ENCODE measurements at regions not wholly inside any gene's neighbourhood (a gene's known extent, or its start where the extent isn't known, plus 50 kb on each side); places are given as distances from the start of the nearest gene placed in this dataset.

DNA sequence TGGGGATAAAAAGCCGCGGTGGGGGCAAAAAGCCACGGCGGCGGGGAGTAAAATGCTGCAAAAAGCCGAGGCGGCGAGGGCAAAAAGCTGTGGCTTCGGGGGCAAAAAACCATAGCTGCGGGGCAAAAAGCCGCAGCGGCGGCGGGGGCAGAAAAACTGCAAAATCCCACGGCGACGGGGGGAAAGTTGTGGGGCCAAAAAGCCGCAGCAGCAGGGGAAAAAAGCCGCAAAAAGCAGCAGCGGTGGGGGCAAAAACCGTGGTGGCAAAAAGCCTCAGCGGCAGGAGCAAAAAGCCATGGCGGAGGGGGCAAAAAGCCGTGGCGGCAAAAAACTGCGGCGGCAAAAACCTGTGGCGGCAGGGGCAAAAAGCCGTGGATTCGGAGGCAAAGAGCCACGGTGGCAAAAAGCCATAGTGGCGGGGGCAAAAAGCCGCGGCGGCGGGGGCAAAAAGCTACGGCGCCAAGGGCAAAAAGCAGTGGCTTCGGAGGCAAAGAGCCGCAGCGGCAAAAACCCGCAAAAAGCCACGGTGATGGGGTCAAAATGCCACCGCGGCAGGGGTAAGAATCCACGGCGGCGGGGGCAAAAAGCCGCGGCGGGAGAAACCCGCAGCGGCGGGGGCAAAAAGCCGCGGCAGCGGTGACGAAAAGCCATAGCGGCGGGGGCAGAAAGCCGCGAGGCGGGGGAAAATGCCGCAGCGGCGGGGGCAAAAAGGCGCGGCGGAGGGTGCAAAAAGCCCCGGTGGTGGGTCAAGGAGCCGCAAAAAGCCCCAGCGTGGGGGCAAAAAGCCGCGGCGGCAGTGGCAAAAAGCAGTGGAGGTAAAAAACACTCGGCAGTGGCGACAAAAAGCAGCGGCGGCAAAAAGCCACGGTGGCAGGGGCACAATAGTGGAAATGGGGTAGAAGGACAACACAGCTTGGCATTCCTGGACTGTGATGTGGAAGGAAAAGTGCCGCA is 192.8 kb downstream of the SHCBP1 start:
- no peak for ATAC-seq (ENCODE audit: insufficient read depth, low FRiP score)

GRCh38 chr16:46427340-46428107 is 193.7 kb downstream of the SHCBP1 start:
- Histone ChIP-seq H3K36me3 (ENCODE audit: control insufficient read depth in 4 of 4, insufficient read depth in 4 of 4, low read length in 4 of 4) (no peaks in the 10 kb centered on the region), H3K4me3 (no peak overlapping the region), H3K27ac (ENCODE audit: low read depth in 1 of 2, low read length in 1 of 2) (no peak overlapping the region), H3K9ac (ENCODE audit: insufficient read depth in 1 of 2, low read length in 2 of 2) (no peak overlapping the region), H3K4me1 (ENCODE audit: control insufficient read depth in 5 of 5, insufficient read depth in 5 of 5, low read length in 5 of 5) (no peaks in the 10 kb centered on the region), H3K27me3 (ENCODE audit: control insufficient read depth in 3 of 3, insufficient read depth in 3 of 3, low read length in 2 of 3) (peaks cover 0 to 9% (median 0%) of the 10 kb centered on the region in 3 donors), H3K9me3 (ENCODE audit: control insufficient read depth in 4 of 4, insufficient read depth in 3 of 4, low read length in 3 of 4) (peaks cover 0 to 20% (median 0%) of the 10 kb centered on the region in 4 donors)
- no peak for ATAC-seq (ENCODE audit: insufficient read depth, low FRiP score)
- TF ChIP-seq CTCF (IDR thresholded peaks at IDR 0.05; ENCODE audit: control extremely low read depth, extremely low read depth) = no peak
- no peak for DNase-seq
- WGBS, 2 donors = 39 to 41% methylated on average over 48 of the region's 48 CpGs

More for the DNA sequence above, 192.8 kb downstream of the SHCBP1 start:
- H3K4me3 ChIP-seq = no peak overlapping the region
- WGBS, 2 donors = 24 to 36% methylated on average over 81 of the region's 81 CpGs
- no peak for DNase-seq
- TF ChIP-seq CTCF (IDR thresholded peaks at IDR 0.05; ENCODE audit: control extremely low read depth, extremely low read depth) = no peak
- no peaks in the 10 kb centered on the region for H3K36me3 ChIP-seq (ENCODE audit: control insufficient read depth in 4 of 4, insufficient read depth in 4 of 4, low read length in 4 of 4)
- no peaks in the 10 kb centered on the region for H3K4me1 ChIP-seq (ENCODE audit: control insufficient read depth in 5 of 5, insufficient read depth in 5 of 5, low read length in 5 of 5)
- H3K27ac ChIP-seq (ENCODE audit: low read depth in 1 of 2, low read length in 1 of 2) = no peak overlapping the region
- H3K27me3 ChIP-seq (ENCODE audit: control insufficient read depth in 3 of 3, insufficient read depth in 3 of 3, low read length in 2 of 3) = peaks cover 0 to 9% (median 0%) of the 10 kb centered on the region in 3 donors
- no peak overlapping the region for H3K9ac ChIP-seq (ENCODE audit: insufficient read depth in 1 of 2, low read length in 2 of 2)
- H3K9me3 ChIP-seq (ENCODE audit: control insufficient read depth in 4 of 4, insufficient read depth in 3 of 4, low read length in 3 of 4) = peaks cover 0 to 20% (median 0%) of the 10 kb centered on the region in 4 donors

DNA sequence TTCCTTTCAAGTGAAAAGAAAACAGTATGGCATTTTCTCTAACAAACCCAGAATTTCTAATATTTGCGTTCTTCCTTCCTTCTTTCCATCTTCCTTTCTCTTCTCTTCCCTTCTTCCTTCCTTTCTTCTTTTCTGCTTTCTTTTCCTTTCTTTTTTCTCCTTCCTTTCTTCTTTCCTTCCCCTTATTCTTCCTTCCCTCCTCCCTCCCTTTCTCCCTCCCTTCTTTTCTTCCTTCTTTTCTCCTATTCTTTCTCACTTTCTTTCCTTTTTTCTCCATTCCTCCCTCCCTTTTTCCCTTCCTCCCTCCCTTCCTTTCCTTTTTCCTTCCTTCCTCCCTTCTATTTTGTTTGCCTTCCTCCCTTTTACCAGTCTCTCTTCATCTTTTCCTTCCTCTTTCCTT is 194.8 kb downstream of the SHCBP1 start:
- Histone ChIP-seq H3K27me3 (ENCODE audit: control insufficient read depth in 3 of 3, insufficient read depth in 3 of 3, low read length in 2 of 3) (peaks cover 0 to 9% (median 0%) of the 10 kb centered on the region in 3 donors), H3K36me3 (ENCODE audit: control insufficient read depth in 4 of 4, insufficient read depth in 4 of 4, low read length in 4 of 4) (no peaks in the 10 kb centered on the region), H3K4me1 (ENCODE audit: control insufficient read depth in 5 of 5, insufficient read depth in 5 of 5, low read length in 5 of 5) (no peaks in the 10 kb centered on the region), H3K9ac (ENCODE audit: insufficient read depth in 1 of 2, low read length in 2 of 2) (no peak overlapping the region), H3K27ac (ENCODE audit: low read depth in 1 of 2, low read length in 1 of 2) (no peak overlapping the region), H3K9me3 (ENCODE audit: control insufficient read depth in 4 of 4, insufficient read depth in 3 of 4, low read length in 3 of 4) (peaks cover 0 to 20% (median 4%) of the 10 kb centered on the region in 4 donors), H3K4me3 (no peak overlapping the region)
- TF ChIP-seq CTCF (IDR thresholded peaks at IDR 0.05; ENCODE audit: control extremely low read depth, extremely low read depth) = no peak
- ATAC-seq (ENCODE audit: insufficient read depth, low FRiP score) (no peak), DNase-seq (no peak)
- WGBS, 2 donors = 75 to 81% methylated on average over 1 of the region's 1 CpG
